Germinal center (tissue), 1 donor: ENCODE measurements at regions not wholly inside any gene's neighbourhood (a gene's known extent, or its start where the extent isn't known, plus 50 kb on each side); places are given as distances from the start of the nearest gene placed in this dataset.
"Not testable (repeated sequence)": the region's sequence is repeated elsewhere in the genome, so short reads cannot be mapped to it uniquely, and the experiment has no call there.

Experiments
- DNase-seq: peaks from one replicate; pipeline ENCODE4 v3.0.0; 2012; ENCODE audit warnings: mixed read lengths, low spot score

DNA sequence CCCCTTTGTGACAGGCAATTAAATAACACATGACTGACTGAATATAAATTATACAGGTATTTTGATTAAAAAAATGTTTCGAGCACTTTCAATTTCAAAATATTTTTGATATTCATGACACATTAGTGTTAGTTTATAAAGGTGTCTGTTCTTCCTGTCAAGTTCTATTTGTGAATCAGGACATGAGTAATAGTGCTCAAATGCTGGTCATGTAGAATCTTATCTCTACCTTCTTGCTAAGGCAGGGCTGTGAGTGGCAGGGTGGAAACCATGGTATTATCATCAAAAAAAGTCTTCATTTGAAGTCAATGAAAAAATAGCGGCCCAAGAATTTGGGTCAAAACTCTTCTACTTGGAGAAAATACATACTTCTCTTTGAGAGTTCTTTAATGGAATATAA lies 250.2 kb downstream of the DACT1 start:
- DNase-seq, result no peak

- no peak for DNase-seq
These were observed 261.0 kb downstream of the DACT1 start for GRCh38 chr14:58898655-58899316.

GRCh38 chr14:58899317-58899713 lies 261.6 kb downstream of the DACT1 start:
- no peak for DNase-seq

DNA sequence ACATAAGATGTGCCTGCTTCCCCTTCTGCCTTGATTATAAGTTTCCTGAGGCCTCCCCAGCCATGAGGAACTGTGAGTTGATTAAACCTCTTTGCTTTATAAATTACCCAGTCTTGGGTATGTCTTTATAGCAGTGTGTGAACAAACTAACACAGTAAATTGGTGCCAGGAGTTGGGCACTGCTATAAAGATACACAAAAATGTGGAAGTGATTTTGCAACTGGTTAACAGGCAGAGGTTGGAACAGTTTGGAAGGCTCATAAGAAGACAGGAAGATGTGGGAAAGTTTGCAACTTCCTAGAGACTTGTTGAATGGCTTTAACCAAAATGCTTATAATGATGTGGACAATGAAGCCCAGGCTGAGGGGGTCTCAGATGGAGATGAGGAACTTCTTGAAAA lies 264.1 kb downstream of the DACT1 start:
- DNase-seq, result no peak

DNA sequence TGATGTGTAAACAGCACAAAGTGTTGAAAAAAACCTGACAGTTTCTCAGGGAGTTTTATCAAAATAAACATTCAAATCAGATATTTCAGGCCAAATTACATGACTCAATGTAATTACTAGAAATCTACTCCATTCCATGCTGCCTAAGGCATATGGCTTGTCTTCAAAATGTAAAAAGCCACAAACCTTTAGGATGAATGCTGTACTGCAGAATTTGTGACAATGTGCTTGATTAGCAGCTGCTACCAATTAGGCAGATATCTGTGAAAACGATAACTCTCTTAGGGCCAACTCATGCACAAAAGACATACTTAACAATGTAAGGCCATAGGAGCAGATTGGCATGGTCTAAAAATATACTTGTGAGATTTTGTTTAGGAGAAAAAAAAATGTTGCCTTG lies 267.0 kb downstream of the DACT1 start:
- no peak for DNase-seq

GRCh38 chr14:58907803-58908202 lies 270.0 kb downstream of the DACT1 start:
- no peak for DNase-seq

- no peak for DNase-seq
These were observed 274.5 kb downstream of the DACT1 start for GRCh38 chr14:58912287-58912686.

DNA sequence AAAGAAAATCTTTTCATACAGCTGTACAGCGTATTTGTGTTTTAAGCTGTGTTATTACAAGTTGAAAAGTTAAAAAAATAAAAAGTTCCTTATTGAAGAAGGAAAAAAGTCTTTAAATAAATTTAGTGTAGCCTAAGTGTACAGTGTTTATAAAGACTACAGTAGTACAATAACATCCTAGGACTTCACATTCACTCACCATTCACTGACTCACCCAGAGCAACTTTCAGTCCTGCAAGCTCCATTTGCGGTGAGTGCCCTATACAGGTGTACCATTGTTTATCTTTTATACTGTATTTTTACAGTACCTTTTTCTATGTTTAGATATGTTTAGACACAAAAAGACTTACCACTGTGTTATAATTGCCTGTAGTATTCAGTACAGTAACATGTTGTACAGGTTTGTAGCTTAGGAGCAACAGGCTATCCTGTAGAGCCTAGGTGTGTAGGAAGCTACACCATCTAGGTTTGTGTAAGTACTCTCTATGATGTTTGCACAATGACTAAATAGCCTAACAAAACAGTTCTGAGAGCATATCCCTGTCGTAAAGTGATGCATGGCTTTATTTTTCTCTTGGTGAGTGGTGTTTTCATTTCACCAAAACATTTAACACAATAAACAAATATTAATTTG lies 275.2 kb downstream of the DACT1 start:
- no peak for DNase-seq

GRCh38 chr14:58914279-58914855 lies 274.1 kb upstream of the DAAM1 start:
- no peak for DNase-seq

DNA sequence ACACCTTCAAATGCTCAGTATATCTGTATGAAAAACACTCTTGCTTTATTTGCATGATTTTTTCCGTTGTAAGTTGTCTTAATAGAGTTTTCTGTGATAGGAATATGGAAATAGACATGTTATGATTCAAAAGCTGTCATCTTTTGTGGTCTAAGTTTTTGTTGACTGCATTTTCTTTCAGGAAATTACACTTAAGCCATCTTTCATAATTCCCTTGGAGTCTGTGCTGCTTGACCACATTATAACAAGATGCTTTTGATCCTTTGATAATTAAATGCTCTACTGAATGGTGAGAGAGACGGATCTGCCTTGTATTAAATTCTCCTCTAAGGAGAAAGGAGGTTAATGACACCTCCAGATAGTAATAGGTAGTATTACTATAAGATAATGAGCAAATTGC lies 272.8 kb upstream of the DAAM1 start:
- no peak for DNase-seq

DNA sequence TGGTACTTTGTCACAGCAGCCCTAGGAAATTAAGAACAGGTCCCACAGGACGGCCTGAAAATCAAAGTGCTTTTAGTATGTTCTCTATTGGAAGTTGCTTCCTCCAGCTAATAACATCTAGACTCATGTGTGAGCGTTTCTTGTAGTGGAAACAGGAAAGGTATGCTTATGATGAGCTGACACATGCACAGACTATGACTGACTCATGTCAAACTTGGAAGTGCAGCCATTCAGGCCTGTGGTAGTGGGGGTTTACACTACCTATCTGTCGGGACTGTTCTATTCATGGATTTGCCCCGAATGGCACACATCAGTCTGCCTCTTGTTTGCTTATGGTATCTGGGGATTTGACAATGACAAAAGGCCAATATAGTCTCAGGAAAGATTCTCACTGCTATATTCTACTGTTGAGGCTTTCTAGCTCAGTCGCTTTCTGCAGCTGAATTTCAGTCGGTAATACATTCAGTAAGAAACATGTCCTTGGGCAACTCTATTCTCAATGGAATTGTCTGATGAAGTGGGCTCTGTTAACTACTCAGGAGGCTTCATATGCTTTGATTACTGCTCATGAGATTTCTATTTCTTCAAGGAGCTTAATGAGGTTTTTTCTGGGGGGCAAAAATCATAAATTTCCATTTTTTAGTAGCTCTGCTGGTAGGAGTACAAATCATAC lies 270.3 kb upstream of the DAAM1 start:
- DNase-seq, result no peak

- no peak for DNase-seq
These were observed 269.2 kb upstream of the DAAM1 start for GRCh38 chr14:58919217-58919616.

- no peak for DNase-seq
These were observed 268.2 kb upstream of the DAAM1 start for GRCh38 chr14:58920230-58920629.

DNA sequence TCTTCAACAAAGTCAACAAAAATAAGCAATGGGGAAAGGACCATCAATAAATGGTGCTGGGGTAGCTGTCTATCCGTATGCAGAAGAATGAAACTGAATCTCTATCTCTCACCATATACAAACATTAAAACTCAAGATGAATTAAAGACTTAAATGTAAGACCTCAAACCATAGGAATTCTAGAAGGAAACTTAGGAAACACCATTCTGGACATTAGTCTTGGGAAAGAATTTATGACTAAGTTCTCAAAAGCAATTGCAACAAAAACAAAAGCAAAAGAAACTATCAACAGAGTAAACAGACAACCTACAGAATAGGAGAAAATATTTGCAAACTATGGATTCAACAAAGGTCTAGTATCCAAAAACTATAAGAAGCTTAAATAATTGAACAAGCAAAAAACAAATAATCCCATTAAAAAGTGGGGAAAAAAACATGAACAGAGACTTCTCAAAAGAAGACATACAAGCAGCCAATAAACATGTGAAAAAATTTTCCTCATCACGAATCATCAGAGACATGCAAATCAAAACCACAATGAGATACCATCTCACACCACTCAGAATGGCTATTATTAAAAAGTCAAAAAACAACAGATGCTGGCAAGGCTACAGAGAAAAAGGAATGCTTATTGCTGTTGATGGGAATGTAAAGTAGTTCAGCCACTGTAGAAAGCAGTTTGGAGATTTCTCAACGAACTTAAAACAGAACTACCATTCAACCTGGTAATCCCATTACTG lies 266.1 kb upstream of the DAAM1 start:
- not testable (repeated sequence) for DNase-seq

DNA sequence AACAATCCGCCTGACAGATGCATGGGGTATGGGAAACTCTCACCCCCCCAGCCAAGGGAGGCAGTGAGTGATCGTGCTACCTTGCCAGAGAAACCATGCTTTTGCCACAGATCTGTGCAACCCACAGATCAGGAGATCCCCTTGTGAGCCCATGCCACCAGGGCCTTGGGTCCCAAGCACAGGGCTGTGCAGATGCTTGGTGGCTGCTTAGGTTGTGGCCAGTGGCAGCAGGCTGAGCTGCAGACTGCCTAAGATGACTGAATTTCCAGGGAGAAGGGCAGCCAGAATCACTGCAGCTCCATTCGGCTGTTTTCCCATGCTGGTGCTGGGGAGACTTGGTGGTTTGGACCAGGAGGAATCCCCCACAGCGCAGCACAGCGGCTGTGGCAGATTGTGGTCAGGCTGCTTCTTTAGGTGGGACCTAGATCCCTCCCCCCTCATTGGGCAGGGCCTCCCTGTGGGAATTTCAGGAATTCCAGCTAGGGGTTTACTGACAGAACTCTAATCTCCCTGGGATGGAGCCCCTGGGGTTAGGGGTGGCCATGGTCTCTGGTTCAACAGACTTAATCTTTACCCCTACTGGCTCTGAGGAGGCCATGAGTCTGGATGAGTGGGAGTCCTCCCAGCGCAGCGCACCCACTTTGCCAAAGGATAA lies 264.6 kb upstream of the DAAM1 start:
- DNase-seq, result no peak

- DNase-seq, result no peak
These were observed 246.8 kb upstream of the DAAM1 start for GRCh38 chr14:58941629-58942028.

DNA sequence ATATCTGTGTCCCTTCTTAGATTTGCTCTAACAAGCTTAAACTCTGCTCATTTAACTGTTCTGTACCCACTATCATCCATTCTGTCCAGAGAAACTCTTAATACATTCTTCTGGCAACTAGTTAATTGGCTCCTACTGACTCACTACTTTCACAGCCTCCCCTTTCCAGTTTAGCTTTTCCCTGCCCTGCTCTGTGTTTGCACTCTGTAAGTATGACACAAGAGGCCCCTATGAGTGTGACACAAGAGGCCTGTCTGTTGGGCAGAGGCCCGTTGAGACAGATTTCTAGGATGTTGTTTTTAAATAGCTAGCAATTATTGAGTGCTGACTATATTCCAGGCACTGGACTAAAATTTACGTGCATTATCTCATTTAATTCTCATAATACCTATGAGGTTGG lies 246.0 kb upstream of the DAAM1 start:
- DNase-seq, result no peak

GRCh38 chr14:58944343-58944967 lies 244.0 kb upstream of the DAAM1 start:
- DNase-seq, result no peak

- no peak for DNase-seq
These were observed 243.5 kb upstream of the DAAM1 start for GRCh38 chr14:58944968-58945356.

DNA sequence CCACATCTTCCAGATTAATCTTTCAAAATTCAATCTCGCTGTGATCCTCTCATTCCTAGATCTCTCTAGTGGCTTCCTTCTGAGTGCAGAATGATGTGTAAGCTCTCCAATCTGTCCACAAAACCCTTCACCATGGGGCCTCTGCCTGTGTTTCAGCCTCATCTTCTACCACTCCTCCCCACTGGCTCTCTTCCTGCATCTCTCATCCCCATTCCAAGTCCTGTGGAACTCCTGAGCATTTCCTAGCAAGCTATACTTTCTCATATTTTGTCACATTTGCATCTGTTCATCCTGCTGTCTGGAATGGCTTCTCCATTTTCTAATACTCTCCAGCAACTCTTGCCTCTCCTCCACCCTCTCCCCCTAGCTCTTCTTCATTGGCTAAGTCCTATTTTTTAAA lies 242.0 kb upstream of the DAAM1 start:
- no peak for DNase-seq

DNA sequence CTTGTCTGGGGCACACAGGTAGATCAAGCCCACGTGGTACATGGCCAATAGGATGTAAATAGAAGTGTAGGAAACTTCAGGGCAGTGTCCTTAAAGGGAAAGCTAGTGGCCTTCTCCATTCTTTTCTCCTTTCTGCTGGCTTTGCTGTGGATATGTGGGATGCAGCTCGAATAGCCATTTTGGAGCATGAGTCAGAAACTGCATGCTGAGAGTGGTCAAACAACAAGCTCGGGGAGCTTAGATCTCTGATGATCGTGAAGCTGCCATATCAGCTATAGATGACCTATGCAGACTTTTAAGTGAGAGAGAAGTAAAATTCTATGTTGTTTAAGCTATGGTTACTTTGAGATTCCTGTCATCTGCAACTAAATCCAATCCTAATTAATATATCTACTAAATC lies 241.3 kb upstream of the DAAM1 start:
- no peak for DNase-seq
